ENCODE measurements at regions not wholly inside any gene's neighbourhood (a gene's known extent, or its start where the extent isn't known, plus 50 kb on each side); places are given as distances from the start of the nearest gene placed in this dataset.

GRCh38 chr15:95096651-95097050 lies 865.3 kb downstream of the MCTP2 start:
- DNase-seq, result no peak

GRCh38 chr15:95097361-95097760 lies 866.0 kb downstream of the MCTP2 start:
- no peak for DNase-seq

DNA sequence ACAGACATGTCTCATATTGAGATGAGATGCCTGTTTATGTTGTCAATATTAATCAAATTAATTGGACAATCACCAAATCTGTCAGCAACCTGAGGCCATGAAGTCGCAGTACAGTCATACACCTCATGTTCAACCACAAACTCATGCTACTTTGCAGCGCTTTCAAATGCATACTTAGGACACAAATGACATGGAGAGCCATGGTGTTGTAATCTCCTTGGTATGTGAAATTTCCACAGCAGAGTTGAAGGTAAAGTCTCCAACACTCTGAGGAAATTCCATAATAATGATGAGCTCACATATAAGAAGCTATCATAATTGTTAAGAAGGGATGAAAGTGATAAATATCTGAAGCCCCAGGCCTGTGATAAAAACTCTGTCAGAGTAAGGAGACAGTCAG lies 873.9 kb downstream of the MCTP2 start:
- no peak for DNase-seq

DNA sequence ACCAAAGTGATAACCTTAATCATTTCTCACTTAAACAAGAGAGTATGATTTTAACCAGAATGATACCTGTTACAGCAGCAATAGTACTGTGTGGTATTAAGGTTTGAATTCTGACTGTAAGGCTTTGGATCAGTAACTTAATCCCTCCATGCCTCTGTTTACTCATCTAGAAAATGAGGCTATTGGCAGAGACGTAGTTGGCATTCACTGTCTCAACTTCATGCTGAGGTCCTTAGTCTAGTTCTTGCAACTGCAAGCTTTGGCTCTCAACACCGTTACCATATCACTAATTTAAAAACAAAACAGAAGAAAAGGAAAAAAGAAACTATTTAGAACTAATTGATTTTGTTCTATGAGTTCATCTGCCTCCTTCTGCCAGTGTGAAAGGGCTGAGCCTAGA lies 875.4 kb downstream of the MCTP2 start:
- no peak for DNase-seq

- no peak for DNase-seq
Measured at GRCh38 chr15:95108673-95109072, 877.3 kb downstream of the MCTP2 start.

DNA sequence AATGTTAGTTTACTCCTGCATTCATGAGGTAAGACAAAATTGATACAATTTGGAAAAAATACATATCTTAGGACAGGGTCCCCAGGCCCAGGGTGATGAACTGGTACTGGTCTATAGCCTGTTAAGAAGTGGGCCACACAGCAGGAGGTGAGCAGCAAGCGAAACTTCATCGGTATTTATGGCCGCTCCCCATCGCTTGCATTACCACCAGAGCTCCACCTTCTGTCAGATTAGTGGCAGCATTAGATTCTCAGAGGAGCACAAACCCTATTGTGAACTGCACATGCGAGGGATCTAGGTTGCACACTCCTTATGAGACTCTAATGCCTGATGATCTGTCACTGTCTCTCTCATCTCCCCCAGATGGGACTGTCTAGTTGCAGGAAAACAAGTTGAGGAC lies 880.6 kb downstream of the MCTP2 start:
- DNase-seq, result no peak

DNA sequence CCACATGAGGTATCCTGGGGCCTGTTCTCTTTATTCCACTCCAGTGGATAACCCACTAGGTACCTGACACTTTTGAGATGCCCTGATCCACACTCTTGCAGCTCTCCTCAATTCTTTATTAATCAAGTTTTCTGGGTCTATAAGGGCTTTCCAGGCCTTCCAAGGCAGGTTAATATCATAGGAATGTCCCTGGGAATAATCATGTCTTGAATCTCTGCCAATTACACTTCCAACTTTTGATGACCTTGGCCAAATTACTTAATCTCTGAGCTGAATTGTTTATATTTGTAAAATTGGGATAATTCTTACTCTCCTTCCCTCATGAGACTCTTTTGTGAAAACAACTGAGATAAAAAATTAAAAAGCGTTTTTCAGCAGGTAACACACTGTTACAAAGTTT lies 881.7 kb downstream of the MCTP2 start:
- no peak for DNase-seq

GRCh38 chr15:95119041-95119610 lies 887.8 kb downstream of the MCTP2 start:
- DNase-seq, result no peak

GRCh38 chr15:95120595-95120994 lies 889.2 kb downstream of the MCTP2 start:
- no peak for DNase-seq

DNA sequence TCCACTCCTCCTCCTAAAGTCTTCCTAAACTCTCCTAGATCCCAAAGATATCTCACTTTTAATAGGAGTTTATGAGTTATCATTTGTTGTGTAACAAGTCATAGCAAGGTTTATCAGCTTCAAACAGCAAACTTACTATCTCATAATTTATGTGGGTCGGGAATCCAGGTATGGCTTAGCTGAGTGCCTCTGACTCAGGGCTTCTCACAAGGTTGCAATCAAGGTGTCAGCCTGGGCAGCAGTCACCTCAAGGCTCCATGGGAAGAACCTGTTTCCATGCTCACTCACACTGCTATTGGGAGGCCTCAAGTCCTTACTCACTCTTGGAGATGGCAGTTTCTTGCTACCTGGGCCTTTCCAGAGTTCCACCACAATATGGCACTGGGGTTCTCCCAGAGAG lies 889.8 kb downstream of the MCTP2 start:
- no peak for DNase-seq

- DNase-seq, result no peak
Measured at GRCh38 chr15:95125803-95126202, 894.4 kb downstream of the MCTP2 start.

DNA sequence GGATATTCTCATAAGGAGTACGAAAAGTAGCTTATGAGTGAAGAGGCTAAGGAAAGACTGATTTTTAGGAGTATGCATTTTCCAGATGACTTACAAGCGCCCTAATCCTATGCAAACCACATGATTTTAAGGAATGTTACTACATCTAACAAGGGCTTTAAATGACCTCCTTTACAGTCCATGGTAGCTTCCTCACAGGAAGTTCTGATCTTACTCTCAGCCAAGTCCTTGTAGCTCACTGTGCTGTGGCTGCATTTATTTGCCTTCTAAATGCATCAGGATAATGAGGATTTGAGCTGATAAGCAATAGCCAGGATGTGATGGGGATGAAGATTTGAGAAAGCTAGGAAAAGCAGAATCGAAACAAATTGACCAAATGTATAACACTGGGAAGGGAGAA lies 896.0 kb downstream of the MCTP2 start:
- no peak for DNase-seq

DNA sequence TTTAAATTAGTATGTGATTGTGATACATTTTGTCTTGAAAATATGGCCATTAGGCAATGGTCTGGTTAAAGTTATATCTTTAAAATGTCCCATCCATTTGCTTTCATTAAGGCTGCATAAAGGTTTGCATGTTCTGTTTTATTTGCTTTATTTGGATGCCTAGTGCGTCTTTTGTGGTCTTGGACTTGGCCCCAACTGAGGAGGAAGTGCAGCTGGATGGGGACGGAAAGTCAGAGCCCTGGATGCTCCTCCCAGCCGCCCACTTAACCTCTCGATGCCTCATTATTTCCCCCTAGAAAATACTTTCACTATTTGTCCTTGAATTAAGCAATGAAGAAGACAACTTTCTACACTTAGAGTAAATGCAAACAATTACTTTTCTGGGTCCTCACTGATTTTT lies 898.2 kb downstream of the MCTP2 start:
- no peak for DNase-seq

DNA sequence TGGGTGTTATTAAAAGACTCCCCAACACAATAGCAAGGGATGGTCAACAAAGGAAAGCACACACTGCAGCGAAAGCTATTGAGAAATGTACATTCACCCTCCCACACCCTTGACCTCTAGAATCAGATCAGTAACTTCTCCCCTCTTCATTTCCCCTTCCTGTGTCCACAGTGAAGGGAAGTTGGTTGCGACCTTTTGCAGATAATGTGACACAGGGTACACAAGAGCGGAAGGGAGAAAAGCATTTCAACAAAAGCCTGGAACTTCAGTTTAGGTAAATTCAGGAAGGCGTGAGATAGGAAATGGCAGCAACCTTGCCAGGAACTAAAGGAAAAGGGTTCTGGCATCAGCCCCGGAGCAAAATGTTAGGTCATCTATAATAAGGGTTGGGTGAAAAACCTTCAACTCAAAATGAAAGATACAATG lies 899.8 kb downstream of the MCTP2 start:
- no peak for DNase-seq

- no peak for DNase-seq
Measured at GRCh38 chr15:95132774-95133173, 901.4 kb downstream of the MCTP2 start.

DNA sequence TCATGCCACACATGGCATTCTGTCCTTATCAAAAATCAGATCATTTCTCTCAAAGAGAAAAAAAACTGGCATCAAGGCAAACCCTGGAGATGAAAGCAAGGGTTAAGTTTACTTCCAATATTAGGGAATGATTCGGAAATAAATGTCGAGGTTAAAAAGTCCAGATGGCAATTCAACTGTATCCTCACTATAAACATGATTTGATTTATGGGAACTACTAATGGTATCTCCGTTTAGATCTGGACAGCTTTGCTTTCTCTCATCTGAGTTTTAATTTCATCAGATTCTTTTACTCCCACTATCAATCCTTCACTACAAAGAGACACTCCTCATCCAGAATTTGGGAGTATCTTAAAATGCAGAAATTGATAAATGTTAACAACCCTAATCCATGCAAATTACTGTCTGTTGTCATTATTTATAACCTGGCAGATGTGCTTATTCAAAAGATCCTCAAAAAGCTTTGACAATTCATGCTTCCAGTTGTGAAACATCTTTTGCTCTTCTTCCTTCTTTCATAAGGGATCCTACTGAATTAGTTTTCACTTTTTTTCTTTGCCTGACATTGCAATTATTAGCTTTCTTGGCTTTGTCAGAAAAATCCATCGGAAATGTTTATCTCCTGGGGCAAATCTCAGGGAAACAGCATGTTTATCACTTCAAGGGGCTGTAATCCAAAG lies 903.2 kb downstream of the MCTP2 start:
- DNase-seq, result no peak

- DNase-seq, result no peak
Measured at GRCh38 chr15:95138604-95139270, 907.4 kb downstream of the MCTP2 start.

- no peak for DNase-seq
Measured at GRCh38 chr15:95141486-95141885, 910.1 kb downstream of the MCTP2 start.

- DNase-seq, result no peak
Measured at GRCh38 chr15:95142531-95142930, 911.2 kb downstream of the MCTP2 start.

DNA sequence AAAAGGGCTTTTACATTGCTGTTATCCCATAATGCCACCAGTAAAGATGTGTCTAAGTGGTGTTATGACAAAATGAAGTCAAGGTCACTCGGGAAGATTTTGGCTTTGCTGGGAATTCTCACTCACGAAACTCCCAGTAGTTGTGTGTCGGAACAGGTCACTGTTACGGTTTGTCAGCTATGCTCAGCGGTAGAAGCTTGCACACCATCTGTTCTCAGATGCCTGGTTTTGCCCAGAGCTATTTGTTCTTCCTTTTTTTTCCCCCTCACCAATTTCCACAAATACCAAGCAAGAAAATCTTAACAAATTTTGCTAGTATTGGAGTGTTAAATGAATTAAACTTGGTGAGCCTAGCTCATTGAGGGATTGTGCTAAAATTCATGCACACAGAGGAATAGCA lies 915.1 kb downstream of the MCTP2 start:
- no peak for DNase-seq

DNA sequence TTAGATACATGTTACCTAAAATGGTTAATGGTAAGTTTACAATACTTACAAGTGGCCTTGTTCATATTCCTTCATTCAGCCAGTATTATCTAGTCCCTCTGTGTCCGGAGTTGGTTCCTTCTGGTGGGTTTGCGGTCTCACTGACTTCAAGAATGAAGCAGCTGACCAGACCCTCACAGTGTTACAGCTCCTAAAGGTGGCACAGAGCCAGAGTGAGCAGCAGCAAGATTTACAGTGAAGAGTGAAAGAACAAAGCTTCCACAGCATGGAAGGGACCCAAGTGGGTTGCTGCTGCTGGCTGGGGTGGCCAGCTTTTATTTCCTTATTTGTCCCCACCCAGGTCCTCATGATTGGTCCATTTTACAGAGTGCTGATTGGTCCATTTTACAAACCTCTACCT lies 916.8 kb downstream of the MCTP2 start:
- no peak for DNase-seq

DNA sequence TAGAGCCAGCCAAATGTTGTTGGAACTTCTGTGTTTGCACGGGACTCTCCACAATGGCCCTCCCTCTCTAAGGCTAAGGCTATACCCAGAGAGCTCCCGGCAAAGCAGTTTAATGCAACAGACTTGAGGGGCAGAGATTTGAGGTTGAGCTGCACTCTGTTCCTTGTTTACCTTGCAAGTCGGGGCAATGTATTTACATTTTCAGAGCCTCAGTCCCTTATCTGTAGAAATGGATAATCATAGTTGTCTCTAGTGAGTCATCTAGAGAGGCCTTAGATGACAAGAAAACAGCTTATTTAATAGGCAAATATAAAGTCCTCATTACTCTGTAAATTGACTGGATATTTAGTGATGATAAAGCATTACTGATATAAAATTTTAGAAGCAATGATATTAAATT lies 917.7 kb downstream of the MCTP2 start:
- DNase-seq, result no peak

DNA sequence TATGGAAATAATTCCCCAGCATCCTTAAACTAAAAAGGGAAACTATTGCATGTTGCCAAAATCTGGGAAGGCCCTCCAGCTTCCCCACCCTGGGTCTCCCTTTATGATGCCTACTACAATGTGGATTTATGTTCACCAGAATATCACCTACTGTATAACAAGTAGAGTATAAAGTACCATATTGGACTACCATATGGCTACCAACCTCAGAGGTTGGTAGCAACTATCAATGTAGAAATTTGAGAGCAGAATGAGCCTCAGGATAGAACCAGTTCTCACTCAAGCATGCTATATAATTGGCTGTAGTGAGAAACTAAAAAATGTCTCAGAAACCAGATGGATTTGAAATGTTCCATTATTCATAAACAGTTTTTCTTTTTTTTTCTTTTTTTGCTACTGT lies 918.4 kb downstream of the MCTP2 start:
- DNase-seq, result no peak

DNA sequence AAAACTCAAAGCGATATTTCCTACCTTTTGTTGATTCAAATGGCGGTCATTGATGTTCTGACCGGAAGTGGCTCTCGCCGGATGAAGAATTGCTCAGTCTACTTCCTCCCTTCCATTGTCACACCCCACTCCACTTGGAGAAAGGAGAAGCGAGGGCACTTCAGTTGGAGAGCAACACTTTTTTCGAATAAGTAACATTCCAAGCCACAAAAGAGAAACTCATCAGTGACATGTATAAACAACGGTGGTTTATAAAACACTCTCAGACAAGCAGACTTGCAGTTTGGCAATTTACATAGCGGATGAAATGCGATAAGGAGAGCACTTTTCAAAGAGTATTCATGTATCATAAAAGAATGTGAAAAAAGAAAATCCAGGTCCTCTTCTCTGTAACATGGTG lies 919.1 kb downstream of the MCTP2 start:
- no peak for DNase-seq

DNA sequence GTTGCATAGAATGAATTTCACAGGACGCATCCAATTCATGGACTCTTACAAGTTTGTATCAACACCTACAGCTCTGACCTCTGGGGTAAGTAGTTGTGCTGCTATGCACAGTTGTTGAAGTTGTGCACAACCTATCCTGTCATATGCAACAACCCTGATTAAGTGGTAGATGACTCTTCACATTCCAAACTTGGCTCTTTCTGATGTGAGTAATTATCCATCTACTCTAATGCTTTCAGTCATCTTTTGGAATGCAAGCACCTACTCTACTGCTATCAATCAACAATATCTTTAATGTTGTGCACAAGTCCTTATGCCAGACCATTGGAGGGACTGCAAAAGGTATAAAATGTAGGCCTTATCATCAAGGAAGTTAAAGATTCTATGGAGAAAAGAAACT lies 921.4 kb downstream of the MCTP2 start:
- DNase-seq, result no peak
